ENCODE measurements at regions not wholly inside any gene's neighbourhood (a gene's known extent, or its start where the extent isn't known, plus 50 kb on each side); places are given as distances from the start of the nearest gene placed in this dataset.

DNA sequence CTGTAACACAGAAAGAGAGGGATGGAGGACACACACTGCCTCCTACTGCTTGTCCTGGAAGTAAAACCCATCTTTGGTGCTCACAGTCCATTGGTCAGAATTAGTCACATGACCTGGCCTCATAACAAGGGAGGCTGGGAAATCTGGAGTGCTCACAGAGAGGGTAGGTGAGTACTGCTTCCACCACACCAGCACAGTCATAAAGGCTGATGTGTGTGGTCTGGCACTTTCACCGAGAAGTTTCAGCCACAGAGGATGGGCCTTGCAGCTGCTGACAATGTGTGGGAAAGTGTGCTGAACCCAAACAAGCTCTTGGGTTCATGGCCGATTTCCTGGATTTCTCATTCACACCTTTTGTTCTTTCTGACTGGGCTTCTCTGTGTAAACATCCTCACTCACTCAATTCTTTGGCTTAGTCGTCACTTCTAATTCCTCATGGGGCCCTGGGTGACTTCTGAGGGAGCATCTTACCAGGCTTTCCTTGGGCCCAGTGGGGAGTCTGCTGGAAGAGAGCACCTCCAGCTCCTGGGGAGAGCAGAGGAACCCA lies 100.7 kb downstream of the ASB7 start:
- no peak for DNase-seq

- no peak for DNase-seq
Measured at GRCh38 chr15:100703671-100704070, 101.3 kb downstream of the ASB7 start.

GRCh38 chr15:100704281-100705055 lies 102.1 kb downstream of the ASB7 start:
- DNase-seq = no peak

DNA sequence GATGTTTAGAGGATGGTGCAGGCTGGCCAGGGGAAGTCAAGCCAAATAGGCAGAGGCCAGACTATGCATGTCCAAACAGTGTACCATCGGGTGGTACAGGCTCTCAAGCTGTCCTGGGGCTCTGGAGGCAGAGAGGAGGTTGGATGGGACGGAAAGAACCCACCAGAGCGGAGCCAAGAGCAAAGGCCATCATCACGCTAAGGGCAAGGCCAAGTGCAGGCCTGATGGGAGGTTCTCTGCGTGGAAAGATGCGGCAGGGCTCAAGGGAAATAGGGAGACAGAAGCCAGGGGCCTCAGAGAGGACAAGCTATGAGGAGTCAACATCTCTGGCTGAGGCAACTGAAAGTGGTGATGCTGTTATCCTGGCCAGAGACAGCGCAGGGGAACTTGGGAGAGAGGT lies 102.7 kb downstream of the ASB7 start:
- no peak for DNase-seq

DNA sequence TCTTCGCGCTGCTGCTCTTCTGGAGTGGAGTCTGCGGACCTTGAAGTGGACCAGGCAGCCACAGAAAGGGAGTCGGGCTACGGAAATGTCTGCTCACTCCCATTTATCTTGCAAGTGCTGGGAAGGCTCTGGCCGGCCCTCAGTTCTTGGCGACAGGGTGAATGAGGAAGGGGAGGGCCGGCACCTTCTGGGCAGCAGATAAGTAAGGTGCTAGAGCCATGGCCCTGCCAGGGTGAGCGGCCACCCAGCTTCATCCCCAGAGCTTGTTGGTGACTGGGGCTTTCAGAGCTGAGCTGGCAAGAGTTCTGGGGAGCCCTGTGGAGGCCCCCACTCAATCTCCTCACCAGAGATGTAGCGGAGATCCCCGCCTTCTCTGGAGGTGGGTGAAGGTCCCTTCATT lies 103.5 kb downstream of the ASB7 start:
- DNase-seq = no peak

GRCh38 chr15:100707229-100707628 lies 104.8 kb downstream of the ASB7 start:
- DNase-seq = no peak

- no peak for DNase-seq
Measured at GRCh38 chr15:100708916-100709315, 106.5 kb downstream of the ASB7 start.

GRCh38 chr15:100710222-100710621 lies 107.8 kb downstream of the ASB7 start:
- no peak for DNase-seq

DNA sequence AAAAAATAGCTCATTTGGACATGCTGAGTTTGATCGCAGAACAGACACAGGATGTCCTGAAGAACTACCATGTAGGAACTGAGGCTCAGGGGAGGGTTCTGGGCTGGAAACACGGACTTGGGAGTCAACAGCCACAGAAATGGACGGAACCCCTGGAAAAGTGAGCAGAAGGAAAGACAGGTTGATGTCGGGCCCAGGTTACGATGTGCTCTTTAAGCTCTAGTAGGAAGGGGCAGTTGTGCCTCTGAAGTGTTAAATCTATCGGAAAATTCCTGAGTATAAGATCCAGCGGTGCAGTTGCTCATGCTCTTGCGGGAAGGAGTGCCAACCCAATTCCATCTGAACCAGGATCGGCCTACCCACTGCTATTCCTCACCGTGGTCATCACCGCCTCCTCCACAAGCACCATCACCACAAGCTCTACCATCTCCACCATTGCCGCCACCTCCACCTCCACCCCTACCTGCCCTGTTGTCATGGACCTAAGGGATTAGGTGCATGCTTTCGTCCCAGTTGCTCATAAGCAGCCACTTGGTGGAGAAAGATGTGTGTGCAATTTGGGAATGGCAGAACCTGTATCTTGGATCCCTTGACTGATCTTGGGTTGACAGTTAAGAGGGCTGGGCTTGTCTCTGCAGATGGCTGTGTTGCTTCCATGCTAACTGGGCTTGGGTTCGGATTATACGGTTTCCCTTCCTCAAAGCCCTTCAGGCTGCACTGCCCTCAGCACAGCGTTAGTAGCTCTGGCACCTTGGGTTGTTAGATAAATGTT lies 108.5 kb downstream of the ASB7 start:
- DNase-seq = no peak

GRCh38 chr15:100711516-100712021 lies 109.2 kb downstream of the ASB7 start:
- DNase-seq = no peak

- no peak for DNase-seq
Measured at GRCh38 chr15:100712226-100712625, 109.8 kb downstream of the ASB7 start.

DNA sequence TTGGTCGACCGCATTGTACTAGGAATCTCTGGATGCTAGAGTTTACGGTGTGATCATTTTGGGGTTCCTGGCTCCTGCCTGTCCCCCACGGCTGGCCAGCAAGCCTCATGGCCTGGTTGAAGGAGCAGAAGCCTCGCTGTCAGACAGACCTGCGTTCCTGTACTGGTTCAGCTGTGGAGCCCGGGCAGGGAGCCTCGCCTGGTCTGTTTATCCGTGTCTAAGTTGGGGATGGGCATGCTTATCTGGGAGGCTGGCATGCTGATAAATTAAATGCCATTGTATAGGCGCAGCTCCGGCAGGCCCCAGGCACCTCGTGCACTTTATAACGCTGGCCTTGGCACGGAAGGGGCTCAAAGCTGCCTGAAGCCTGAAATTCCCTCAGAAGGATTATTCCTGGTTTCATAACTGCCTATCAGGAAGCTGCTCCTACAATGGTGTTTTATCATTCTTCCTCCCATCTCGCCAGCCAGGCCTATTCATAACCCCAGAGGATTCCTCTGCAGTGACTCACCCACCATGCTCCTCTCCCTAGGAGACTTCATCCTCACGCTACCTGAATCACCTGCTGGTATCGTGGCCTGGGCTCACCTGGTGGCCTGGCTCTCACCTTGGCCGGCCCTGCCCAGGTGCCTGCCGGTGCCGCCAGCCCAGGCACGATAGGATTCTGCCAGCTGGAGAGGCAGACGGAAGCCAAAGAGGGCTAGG lies 110.9 kb downstream of the ASB7 start:
- DNase-seq = no peak

- DNase-seq = no peak
Measured at GRCh38 chr15:100714034-100714748, 111.8 kb downstream of the ASB7 start.

DNA sequence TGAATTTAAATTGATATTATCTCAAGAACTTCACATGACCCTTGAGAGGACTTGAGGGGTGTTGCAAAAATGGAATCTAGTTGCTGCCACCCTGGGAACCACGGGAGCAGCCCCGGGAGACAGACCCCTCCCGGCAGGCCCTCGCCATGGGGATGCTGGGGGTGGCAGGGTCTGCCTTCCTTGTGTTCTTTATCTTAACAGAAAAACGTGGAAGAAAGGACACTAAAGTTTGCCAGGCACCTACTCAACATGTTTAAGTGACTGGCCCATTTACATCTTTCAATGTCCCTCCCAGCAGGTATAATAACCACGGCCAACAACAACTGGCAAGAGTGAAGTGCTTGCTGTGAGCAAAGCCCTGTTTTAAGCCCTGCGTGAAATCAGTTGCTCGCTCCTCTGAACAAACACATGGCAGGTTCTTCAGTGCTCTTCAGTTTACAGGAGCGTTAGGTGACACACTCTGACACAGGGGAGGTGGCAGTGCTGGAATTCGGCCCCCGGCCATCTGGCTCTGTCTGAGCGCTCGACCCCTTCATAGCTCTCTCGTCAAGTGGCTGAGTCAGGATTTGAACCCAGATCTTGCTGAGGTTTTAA lies 112.5 kb downstream of the ASB7 start:
- no peak for DNase-seq

GRCh38 chr15:100715571-100716455 lies 113.4 kb downstream of the ASB7 start:
- no peak for DNase-seq

DNA sequence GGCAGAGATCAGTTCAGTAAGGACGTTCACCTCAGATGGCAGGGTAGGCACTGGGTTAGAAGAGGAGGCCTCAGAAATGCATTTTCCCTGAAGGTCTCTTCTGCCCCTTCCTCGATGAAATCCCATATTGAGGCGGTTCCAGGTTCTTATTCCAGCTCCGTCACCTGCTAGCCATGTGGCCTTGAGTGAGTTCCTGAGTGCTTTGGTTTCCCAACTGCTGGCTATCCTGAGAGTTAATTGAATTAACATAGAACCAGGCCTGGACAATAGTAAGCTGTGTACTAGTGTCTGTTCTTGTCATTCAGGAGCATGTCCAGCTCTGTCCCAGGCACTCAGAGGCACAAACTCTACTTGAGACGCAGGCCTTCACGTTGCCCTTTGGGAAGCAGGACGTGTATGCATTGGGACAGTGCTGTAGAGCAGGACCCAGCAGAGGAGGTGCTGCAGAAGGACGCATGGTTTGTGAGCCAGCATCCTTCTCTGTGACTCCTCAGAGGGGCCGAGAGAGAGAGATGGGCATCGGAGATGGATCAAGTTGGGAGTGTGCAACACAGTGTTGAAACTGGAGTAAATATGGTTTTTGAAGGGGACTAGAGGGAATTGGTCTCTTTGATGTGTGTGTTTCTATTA lies 114.2 kb downstream of the ASB7 start:
- DNase-seq = no peak

GRCh38 chr15:100717596-100717995 lies 115.2 kb downstream of the ASB7 start:
- no peak for DNase-seq

DNA sequence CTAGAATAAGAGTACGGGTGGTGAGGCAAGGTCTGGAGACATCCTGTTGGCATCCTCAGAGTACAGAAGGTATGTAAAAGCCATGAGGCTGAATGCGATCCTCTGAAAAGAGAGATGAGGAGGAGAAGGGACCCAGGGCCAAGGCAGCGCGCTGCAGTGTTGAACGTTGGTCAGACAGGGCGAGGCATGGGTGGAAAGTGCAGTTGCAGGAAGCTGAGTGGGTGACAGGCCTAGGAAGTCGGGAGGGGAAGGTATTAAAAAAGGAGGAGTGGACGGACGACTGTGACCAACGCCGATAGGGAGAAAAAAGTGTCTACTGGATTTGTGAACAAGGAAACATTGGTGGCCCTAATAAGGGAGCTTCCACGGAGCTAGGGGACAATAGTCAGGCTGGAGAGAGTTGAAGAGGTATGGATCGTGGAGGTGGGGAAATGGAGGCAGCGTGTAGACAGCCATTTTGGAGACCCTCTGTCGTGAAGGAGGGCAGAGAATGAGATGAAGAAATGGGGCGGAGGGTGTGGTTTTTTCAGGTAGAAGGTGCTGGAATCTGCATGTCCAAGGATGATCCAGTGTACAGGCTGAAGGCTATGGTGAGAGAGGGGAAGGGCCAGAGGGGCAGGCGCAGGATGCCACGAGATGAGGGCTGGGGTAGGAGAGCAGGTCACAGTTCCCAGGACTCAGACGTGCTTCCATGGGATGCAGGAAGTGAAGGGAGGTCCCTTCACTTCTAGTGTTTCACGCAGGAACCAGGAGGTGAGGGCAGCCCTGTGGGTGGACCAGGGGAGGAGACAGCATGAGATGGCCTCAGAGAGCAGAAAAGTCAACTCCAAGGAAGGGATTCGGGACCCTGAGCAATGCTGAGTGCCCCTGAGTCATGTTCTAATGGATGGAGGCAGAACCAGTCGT lies 115.9 kb downstream of the ASB7 start:
- no peak for DNase-seq

DNA sequence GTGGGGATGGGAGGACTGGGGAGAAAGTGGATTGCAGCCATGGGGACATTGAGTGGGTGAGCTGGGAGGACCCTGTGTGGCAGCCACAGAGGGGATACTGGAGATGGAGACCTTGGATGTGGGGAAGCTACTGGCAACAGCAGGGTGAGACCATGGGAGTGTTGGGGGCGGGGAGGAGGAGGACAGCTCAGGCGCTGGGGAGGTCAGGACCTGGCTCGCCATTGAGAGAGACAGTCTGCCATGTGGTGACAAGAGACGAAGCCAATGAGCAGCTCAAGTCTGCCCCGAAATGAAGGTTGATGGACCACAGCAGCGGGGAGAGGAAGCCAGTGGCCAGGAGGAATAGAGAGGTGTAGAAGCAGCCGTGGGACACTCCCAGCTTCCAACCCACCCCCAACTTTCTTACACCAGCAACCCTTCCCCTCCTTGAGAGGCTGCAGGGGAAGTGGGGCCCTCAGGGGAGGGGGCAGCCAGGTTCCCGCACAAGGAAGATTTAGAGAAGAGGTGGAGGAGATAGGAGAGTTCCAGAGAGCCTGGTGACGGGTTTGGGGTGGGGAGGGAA lies 118.1 kb downstream of the ASB7 start:
- DNase-seq = no peak
